HEK293T (cell line): ENCODE measurements at regions not wholly inside any gene's neighbourhood (a gene's known extent, or its start where the extent isn't known, plus 50 kb on each side); places are given as distances from the start of the nearest gene placed in this dataset.

Experiments used
- CTCF ChIA-PET: fragments of 350-600 bp; formaldehyde crosslinking; extraction: SDS; loops from one replicate; lab custom pipeline; 2021; ENCODE audit warnings: antibody characterized with exemption, inconsistent platforms; lab: Yijun Ruan, JAX
- POLR2A ChIA-PET: fragments of 350-600 bp; formaldehyde crosslinking; extraction: SDS; loops from one replicate; lab custom pipeline; 2020; ENCODE audit warnings: antibody characterized with exemption, inconsistent platforms; lab: Yijun Ruan, JAX
- DNase-seq: peaks from one replicate; pipeline ENCODE4 v3.0.0; 2012; ENCODE audit warnings: mixed read lengths; ENCODE audit errors: extremely low spot score
- ARNT ChIP-seq: fragments of 450-650 bp; IDR thresholded peaks from 2 replicates; pipeline ENCODE4 v1.6.1; 2017; ENCODE audit warnings: mild to moderate bottlenecking
- BHLHE40 ChIP-seq: fragments of 450-650 bp; IDR thresholded peaks from 2 replicates; pipeline ENCODE4 v1.6.1; 2016; ENCODE audit warnings: mild to moderate bottlenecking, moderate library complexity, borderline replicate concordance
- CTBP1 ChIP-seq: fragments of 450-650 bp; IDR thresholded peaks from 2 replicates; pipeline ENCODE4 v1.6.1; 2016; ENCODE audit warnings: borderline replicate concordance
- ELF4 ChIP-seq: fragments of 450-650 bp; IDR thresholded peaks from 2 replicates; pipeline ENCODE4 v1.6.1; 2017; ENCODE audit warnings: antibody characterized with exemption
- FOXA1 ChIP-seq: fragments of 450-650 bp; IDR thresholded peaks from 2 replicates; pipeline ENCODE4 v1.6.1; 2016; ENCODE audit warnings: mild to moderate bottlenecking
- FOXK2 ChIP-seq: fragments of 450-650 bp; IDR thresholded peaks from 2 replicates; pipeline ENCODE4 v1.6.1; 2016; ENCODE audit warnings: mild to moderate bottlenecking
- FOXM1 ChIP-seq: fragments of 450-650 bp; IDR thresholded peaks from 2 replicates; pipeline ENCODE4 v1.6.1; 2017; ENCODE audit warnings: mild to moderate bottlenecking, borderline replicate concordance
- HDGF ChIP-seq: fragments of 450-650 bp; IDR thresholded peaks from 2 replicates; pipeline ENCODE4 v1.6.1; 2017; ENCODE audit warnings: antibody characterized with exemption, borderline replicate concordance
- L3MBTL2 ChIP-seq: fragments of 450-650 bp; conservative IDR thresholded peaks from 2 replicates; pipeline ENCODE4 v1.6.1; 2016; ENCODE audit warnings: mild to moderate bottlenecking
- LEF1 ChIP-seq: fragments of 450-650 bp; IDR thresholded peaks from 2 replicates; pipeline ENCODE4 v1.6.1; 2017; ENCODE audit warnings: mild to moderate bottlenecking, borderline replicate concordance
- NFRKB ChIP-seq: fragments of 450-650 bp; IDR thresholded peaks from 2 replicates; pipeline ENCODE4 v1.6.1; 2016; ENCODE audit warnings: mild to moderate bottlenecking, moderate library complexity
- SP1 ChIP-seq: fragments of 450-650 bp; IDR thresholded peaks from 2 replicates; pipeline ENCODE4 v1.6.1; 2017
- SUZ12 ChIP-seq: fragments of 450-650 bp; IDR thresholded peaks from 2 replicates; pipeline ENCODE4 v1.6.1; 2016; ENCODE audit warnings: mild to moderate bottlenecking
- TARDBP ChIP-seq: fragments of 450-650 bp; IDR thresholded peaks from 2 replicates; pipeline ENCODE4 v1.6.1; 2016
- ZNF384 ChIP-seq: fragments of 450-650 bp; IDR thresholded peaks from 2 replicates; pipeline ENCODE4 v1.6.1; 2016
- TF ChIP-seq, protein P1 (sequence below): fragments of 450-650 bp; IDR thresholded peaks from 2 replicates; pipeline ENCODE4 v1.6.1; 2016

DNA sequence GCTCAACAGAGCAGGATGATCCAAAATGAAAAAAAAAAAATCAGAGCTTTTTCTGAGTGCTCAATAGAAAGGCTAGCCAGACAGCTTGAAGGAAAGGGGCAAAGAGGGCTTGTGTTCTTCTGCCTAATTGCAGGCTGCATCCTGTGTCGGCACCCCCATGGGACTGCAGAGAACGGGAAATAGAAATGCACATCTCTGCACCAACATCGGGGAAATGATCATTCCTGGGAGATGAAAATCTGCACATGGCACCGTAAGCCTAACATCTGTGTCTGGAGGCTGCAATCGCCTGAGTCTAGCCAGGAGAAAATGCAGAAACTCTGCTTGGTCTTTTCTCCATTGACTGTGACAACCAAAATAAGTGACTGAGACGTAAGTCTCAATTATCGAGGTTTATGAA, 243.9 kb downstream of the ICE1 start:
- TF ChIP-seq FOXK2 (no peak), CTBP1 (no peak), ARNT (no peak), BHLHE40 (no peak), ELF4 (no peak), ZNF384 (no peak), HDGF (no peak), LEF1 (no peak), L3MBTL2 (no peak), FOXM1 (no peak), TARDBP (no peak), SUZ12 (no peak), FOXA1 (no peak), NFRKB (no peak), SP1 (no peak)
- TF ChIP-seq, protein P1, sequence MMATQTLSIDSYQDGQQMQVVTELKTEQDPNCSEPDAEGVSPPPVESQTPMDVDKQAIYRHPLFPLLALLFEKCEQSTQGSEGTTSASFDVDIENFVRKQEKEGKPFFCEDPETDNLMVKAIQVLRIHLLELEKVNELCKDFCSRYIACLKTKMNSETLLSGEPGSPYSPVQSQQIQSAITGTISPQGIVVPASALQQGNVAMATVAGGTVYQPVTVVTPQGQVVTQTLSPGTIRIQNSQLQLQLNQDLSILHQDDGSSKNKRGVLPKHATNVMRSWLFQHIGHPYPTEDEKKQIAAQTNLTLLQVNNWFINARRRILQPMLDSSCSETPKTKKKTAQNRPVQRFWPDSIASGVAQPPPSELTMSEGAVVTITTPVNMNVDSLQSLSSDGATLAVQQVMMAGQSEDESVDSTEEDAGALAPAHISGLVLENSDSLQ, result no peak
- DNase-seq, result no peak
- ChIA-PET POLR2A (no interaction called here), CTCF (no interaction called here)

DNA sequence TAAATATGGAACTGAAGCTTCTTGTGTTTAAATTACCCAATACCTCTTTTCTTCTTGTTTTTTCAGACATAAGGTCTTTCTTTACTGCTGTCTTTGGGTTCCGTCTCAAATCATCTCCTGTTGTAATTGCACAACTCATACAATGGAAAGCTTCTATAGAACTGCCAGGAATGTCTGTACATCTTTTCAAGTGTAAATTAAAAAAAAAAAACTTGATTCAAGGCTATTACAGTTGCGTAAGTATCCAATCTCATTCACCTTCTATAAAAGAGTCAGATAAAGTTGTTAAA, 243.5 kb downstream of the ICE1 start:
- CTCF ChIA-PET, result no interaction called here
- TF ChIP-seq SUZ12 (no peak), L3MBTL2 (no peak), SP1 (no peak), FOXA1 (no peak), NFRKB (no peak), BHLHE40 (no peak), ZNF384 (no peak), ARNT (no peak), FOXM1 (no peak), CTBP1 (no peak), TARDBP (no peak), FOXK2 (no peak), LEF1 (no peak), ELF4 (no peak), HDGF (no peak)
- TF ChIP-seq, protein P1, result no peak
- no peak for DNase-seq
- POLR2A ChIA-PET, result no interaction called here

DNA sequence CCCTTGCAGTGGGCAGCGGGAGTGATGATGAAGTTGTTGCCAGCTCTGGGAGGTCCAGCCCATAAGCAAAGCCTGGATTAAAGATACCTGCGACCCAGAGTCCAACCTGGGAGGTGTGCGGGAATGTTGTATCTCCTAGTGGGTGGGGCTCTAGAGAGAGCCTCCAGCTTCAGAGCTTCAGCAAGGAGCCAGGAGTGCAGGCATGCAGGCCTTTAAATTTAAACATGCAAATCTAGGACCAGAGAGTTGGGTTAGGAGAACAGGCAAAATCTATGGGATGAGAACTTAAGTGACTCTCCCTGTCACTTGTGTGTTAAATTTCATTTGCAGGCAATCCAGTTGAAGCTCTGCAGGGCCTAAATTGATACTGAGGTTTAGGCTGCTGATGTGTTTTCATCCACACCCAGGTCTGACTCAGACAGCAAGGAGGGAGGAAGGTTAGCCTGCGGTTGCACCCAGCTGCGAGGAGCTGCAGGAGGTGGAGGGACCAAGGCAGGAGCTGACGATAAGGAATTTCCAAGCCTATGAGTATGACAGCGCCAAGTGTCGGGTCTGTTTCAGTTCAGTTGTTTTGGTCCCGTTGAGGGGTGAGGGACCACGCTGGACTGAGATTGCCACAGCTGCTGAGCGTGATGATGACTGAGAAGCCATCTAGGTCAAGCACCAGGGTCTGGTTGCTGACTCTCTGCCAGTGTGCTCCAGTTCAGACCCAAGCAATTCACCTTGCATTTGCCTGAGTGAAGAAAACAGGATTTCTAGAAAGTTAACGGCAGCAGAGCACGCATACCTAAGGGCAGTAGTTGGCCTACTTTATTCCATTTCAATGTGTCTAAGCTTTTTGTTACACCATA, 243.0 kb downstream of the ICE1 start:
- CTCF ChIA-PET, result no interaction called here
- POLR2A ChIA-PET, result no interaction called here
- no peak for DNase-seq
- TF ChIP-seq FOXA1 (no peak), TARDBP (no peak), FOXK2 (no peak), ELF4 (no peak), FOXM1 (no peak), ARNT (no peak), SP1 (no peak), SUZ12 (no peak), NFRKB (no peak), CTBP1 (no peak)

DNA sequence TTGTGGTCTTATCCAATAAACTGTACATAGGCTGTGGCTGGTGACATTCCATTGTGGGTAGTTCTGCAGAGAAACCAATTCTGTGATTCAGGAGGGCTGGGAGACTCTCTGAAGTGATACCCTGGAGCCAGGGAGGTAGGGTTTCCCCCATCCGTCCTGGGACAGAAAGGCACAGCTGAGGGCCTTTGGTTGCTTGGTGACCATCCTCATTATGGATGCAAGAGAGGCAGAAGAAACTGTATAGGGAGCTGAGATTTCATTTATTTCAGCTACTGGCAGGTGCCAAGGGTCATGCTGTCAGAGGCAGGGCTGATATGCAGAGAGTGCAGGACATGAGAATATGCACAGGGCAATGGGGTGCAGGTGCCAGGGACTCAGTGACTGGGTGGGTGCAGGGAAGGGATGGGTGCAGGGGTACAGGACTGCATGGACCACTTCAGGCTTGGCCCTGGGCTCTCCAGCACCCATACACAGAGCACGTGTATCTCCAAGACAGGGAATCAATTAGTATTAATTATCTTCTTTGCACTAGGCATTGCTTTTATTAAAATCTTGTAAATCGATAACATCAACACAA, 236.5 kb downstream of the ICE1 start:
- POLR2A ChIA-PET, result no interaction called here
- TF ChIP-seq NFRKB (no peak), FOXK2 (no peak)
- CTCF ChIA-PET, result no interaction called here
- no peak for DNase-seq

DNA sequence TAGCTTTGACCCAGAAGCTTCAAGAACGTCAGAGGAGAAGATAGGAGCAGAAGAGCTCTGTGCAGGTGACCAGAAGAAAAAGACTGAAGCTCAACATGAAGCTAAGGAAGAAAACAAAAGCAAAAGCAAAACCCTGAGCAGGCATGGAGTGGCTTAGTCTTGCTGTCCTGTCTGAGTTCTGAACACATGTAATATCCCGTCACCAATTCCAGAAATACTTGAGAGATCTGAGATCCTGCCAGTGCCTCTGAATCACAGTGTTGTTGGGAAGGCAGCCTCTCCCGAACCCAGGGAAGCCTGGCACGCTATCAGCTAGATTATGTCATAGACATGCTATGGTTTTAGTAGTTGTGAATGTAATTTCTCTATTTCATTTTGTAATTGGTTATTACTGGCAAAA, 235.7 kb downstream of the ICE1 start:
- CTCF ChIA-PET, result no interaction called here

DNA sequence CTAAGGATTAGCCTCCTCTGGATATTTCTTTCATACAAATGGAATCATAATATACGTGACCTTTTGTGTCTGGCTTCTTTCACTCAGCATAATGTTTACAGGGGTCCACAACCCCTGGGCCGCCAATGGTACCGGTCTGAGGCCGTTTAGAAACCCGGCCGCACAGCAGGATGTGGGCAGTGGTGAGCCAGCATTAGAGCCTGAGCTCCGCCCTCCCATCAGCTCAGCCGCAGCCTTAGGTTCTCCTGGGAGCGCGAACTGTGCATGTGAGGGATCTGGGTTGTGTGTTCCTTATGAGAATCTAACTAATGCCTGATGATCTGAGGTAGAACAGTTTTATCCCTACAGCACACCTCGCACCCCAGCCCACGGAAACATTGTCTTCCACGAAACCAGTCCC, 229.7 kb downstream of the ICE1 start:
- TF ChIP-seq SUZ12 (no peak), FOXA1 (no peak), ARNT (no peak), ZNF384 (no peak), BHLHE40 (no peak), HDGF (no peak), FOXM1 (no peak), NFRKB (no peak), ELF4 (no peak), SP1 (no peak), FOXK2 (no peak), CTBP1 (no peak)
- TF ChIP-seq, protein P1, result no peak
- ChIA-PET CTCF (no interaction called here), POLR2A (no interaction called here)
- no peak for DNase-seq

More for the DNA sequence above, 235.7 kb downstream of the ICE1 start:
- DNase-seq, result no peak
- POLR2A ChIA-PET, result no interaction called here
- TF ChIP-seq BHLHE40 (no peak), LEF1 (no peak), HDGF (no peak), SP1 (no peak), TARDBP (no peak)
